Right forelimb (tissue), 1 donor: ENCODE measurements at regions not wholly inside any gene's neighbourhood (a gene's known extent, or its start where the extent isn't known, plus 50 kb on each side); places are given as distances from the start of the nearest gene placed in this dataset.
"Not testable (repeated sequence)": the region's sequence is repeated elsewhere in the genome, so short reads cannot be mapped to it uniquely, and the experiment has no call there.

ENCODE experiments used
- DNase-seq: peaks from one replicate; pipeline ENCODE4 v3.0.0-alpha.2; 2018

GRCh38 chr2:13770279-13770678 is 862.2 kb upstream of the LRATD1 start:
- no peak for DNase-seq

GRCh38 chr2:13779996-13780395 is 852.5 kb upstream of the LRATD1 start:
- DNase-seq = no peak

GRCh38 chr2:13791019-13791547 is 841.4 kb upstream of the LRATD1 start:
- DNase-seq = no peak

GRCh38 chr2:13806539-13806938 is 826.0 kb upstream of the LRATD1 start:
- no peak for DNase-seq

GRCh38 chr2:13813236-13813635 is 819.3 kb upstream of the LRATD1 start:
- DNase-seq = no peak

- DNase-seq = no peak
Observed at GRCh38 chr2:13818002-13818401, 814.5 kb upstream of the LRATD1 start.

- no peak for DNase-seq
Observed at GRCh38 chr2:13819896-13820295, 812.6 kb upstream of the LRATD1 start.

GRCh38 chr2:13821255-13821880 is 811.1 kb upstream of the LRATD1 start:
- DNase-seq = no peak

- no peak for DNase-seq
Observed at GRCh38 chr2:13822365-13822764, 810.2 kb upstream of the LRATD1 start.

GRCh38 chr2:13826314-13826853 is 806.1 kb upstream of the LRATD1 start:
- DNase-seq = no peak

- no peak for DNase-seq
Observed at GRCh38 chr2:13858626-13859025, 773.9 kb upstream of the LRATD1 start.

- not testable (repeated sequence) for DNase-seq
Observed at GRCh38 chr2:13868275-13868674, 764.2 kb upstream of the LRATD1 start.

- no peak for DNase-seq
Observed at GRCh38 chr2:13876491-13877037, 756.0 kb upstream of the LRATD1 start.

- DNase-seq = no peak
Observed at GRCh38 chr2:13877571-13877970, 754.9 kb upstream of the LRATD1 start.

GRCh38 chr2:13884291-13884976 is 748.1 kb upstream of the LRATD1 start:
- no peak for DNase-seq

- DNase-seq = no peak
Observed at GRCh38 chr2:13901526-13901925, 731.0 kb upstream of the LRATD1 start.

- no peak for DNase-seq
Observed at GRCh38 chr2:13905831-13906230, 726.7 kb upstream of the LRATD1 start.

GRCh38 chr2:13916066-13916465 is 716.5 kb upstream of the LRATD1 start:
- DNase-seq = no peak

- no peak for DNase-seq
Observed at GRCh38 chr2:13917958-13918357, 714.6 kb upstream of the LRATD1 start.

GRCh38 chr2:13919981-13920382 is 712.5 kb upstream of the LRATD1 start:
- DNase-seq = no peak

- DNase-seq = no peak
Observed at GRCh38 chr2:13921245-13921644, 711.3 kb upstream of the LRATD1 start.

GRCh38 chr2:13923823-13924222 is 708.7 kb upstream of the LRATD1 start:
- no peak for DNase-seq

GRCh38 chr2:13942111-13942510 is 690.4 kb upstream of the LRATD1 start:
- DNase-seq = no peak

- no peak for DNase-seq
Observed at GRCh38 chr2:13950761-13951160, 681.8 kb upstream of the LRATD1 start.
